IPS DF 6.9 (cell line): ENCODE measurements at regions not wholly inside any gene's neighbourhood (a gene's known extent, or its start where the extent isn't known, plus 50 kb on each side); places are given as distances from the start of the nearest gene placed in this dataset.

Source experiments
- DNase-seq: peaks from one replicate; pipeline ENCODE4 v3.0.0-alpha.2; 2013; ENCODE audit warnings: low read depth, low spot score
- H3K27ac ChIP-seq: one replicate; pipeline ENCODE4 v1.5.1; 2013; ENCODE audit warnings: low read length, control low read depth
- H3K27me3 ChIP-seq: 2 replicates; pipeline ENCODE4 v1.6.1; 2013; ENCODE audit warnings: mild to moderate bottlenecking, low read length; ENCODE audit not compliant: control insufficient read depth, insufficient read depth
- H3K36me3 ChIP-seq: 2 replicates; pipeline ENCODE4 v1.6.1; 2013; ENCODE audit warnings: low read length; ENCODE audit not compliant: control insufficient read depth, insufficient read depth
- H3K4me1 ChIP-seq: 2 replicates; pipeline ENCODE4 v1.6.1; 2013; ENCODE audit warnings: low read length; ENCODE audit not compliant: control insufficient read depth, insufficient read depth
- H3K4me3 ChIP-seq: 2 replicates; pipeline ENCODE4 v1.5.1; 2013; ENCODE audit warnings: mild to moderate bottlenecking, low read length
- H3K9me3 ChIP-seq: 2 replicates; pipeline ENCODE4 v1.6.1; 2013; ENCODE audit warnings: low read length, inconsistent platforms; ENCODE audit not compliant: control insufficient read depth, insufficient read depth
- WGBS: extraction: QIAGEN DNeasy Blood & Tissue Kit; methylation state at CpG from one replicate; pipeline ENCODE4 v1.1.7; 2013; ENCODE audit warnings: mixed read lengths, missing lambda C conversion rate; ENCODE audit not compliant: insufficient read length, insufficient coverage; 5-methylcytosine and 5-hydroxymethylcytosine counted together

- Histone ChIP-seq H3K9me3 (no peaks in the 10 kb centered on the region), H3K4me3 (no peak overlapping the region), H3K27me3 (no peaks in the 10 kb centered on the region), H3K27ac (no peak overlapping the region), H3K36me3 (no peaks in the 10 kb centered on the region), H3K4me1 (no peaks in the 10 kb centered on the region)
- DNase-seq: no peak
- WGBS: no CpG with 5 or more reads among the region's 4 CpGs
Observed at GRCh38 chr13:73989244-73989843, 144.9 kb downstream of the KLF12 start.

GRCh38 chr13:73988461-73988860 is 145.7 kb downstream of the KLF12 start:
- Histone ChIP-seq H3K9me3 (no peaks in the 10 kb centered on the region), H3K4me1 (no peaks in the 10 kb centered on the region), H3K27me3 (no peaks in the 10 kb centered on the region), H3K36me3 (no peaks in the 10 kb centered on the region), H3K27ac (no peak overlapping the region), H3K4me3 (no peak overlapping the region)
- DNase-seq: no peak
- no CpG with 5 or more reads among the region's 1 CpG for WGBS

- Histone ChIP-seq H3K4me3 (no peak overlapping the region), H3K9me3 (no peaks in the 10 kb centered on the region), H3K4me1 (no peaks in the 10 kb centered on the region), H3K27ac (no peak overlapping the region), H3K27me3 (no peaks in the 10 kb centered on the region), H3K36me3 (no peaks in the 10 kb centered on the region)
- no CpG with 5 or more reads among the region's 1 CpG for WGBS
- no peak for DNase-seq
Observed at GRCh38 chr13:73987618-73988017, 146.6 kb downstream of the KLF12 start.

GRCh38 chr13:73985783-73986182 is 148.4 kb downstream of the KLF12 start:
- WGBS: no CpG with 5 or more reads among the region's 3 CpGs
- Histone ChIP-seq H3K36me3 (no peaks in the 10 kb centered on the region), H3K27me3 (no peaks in the 10 kb centered on the region), H3K9me3 (no peaks in the 10 kb centered on the region), H3K4me1 (no peaks in the 10 kb centered on the region), H3K4me3 (no peak overlapping the region), H3K27ac (no peak overlapping the region)
- DNase-seq: no peak

GRCh38 chr13:73984949-73985691 is 149.1 kb downstream of the KLF12 start:
- Histone ChIP-seq H3K27me3 (no peaks in the 10 kb centered on the region), H3K27ac (no peak overlapping the region), H3K4me3 (no peak overlapping the region), H3K4me1 (no peaks in the 10 kb centered on the region), H3K9me3 (no peaks in the 10 kb centered on the region), H3K36me3 (no peaks in the 10 kb centered on the region)
- no CpG with 5 or more reads among the region's 11 CpGs for WGBS
- no peak for DNase-seq

- Histone ChIP-seq H3K4me3 (no peak overlapping the region), H3K9me3 (no peaks in the 10 kb centered on the region), H3K27me3 (no peaks in the 10 kb centered on the region), H3K36me3 (no peaks in the 10 kb centered on the region), H3K27ac (no peak overlapping the region), H3K4me1 (no peaks in the 10 kb centered on the region)
- no peak for DNase-seq
- WGBS: no CpG with 5 or more reads among the region's 11 CpGs
Observed at GRCh38 chr13:73984201-73984600, 150.0 kb downstream of the KLF12 start.

- no peak overlapping the region for H3K4me3 ChIP-seq
- DNase-seq: no peak
- no CpG with 5 or more reads among the region's 6 CpGs for WGBS
- H3K4me1 ChIP-seq: no peaks in the 10 kb centered on the region
- no peaks in the 10 kb centered on the region for H3K27me3 ChIP-seq
- no peak overlapping the region for H3K27ac ChIP-seq
- no peaks in the 10 kb centered on the region for H3K36me3 ChIP-seq
- no peaks in the 10 kb centered on the region for H3K9me3 ChIP-seq
Observed at GRCh38 chr13:73983109-73983508, 151.1 kb downstream of the KLF12 start.

GRCh38 chr13:73981595-73981994 is 152.6 kb downstream of the KLF12 start:
- no peaks in the 10 kb centered on the region for H3K36me3 ChIP-seq
- WGBS: no CpG with 5 or more reads among the region's 4 CpGs
- H3K27me3 ChIP-seq: no peaks in the 10 kb centered on the region
- H3K9me3 ChIP-seq: no peaks in the 10 kb centered on the region
- H3K4me1 ChIP-seq: no peaks in the 10 kb centered on the region
- DNase-seq: no peak
- no peak overlapping the region for H3K27ac ChIP-seq
- H3K4me3 ChIP-seq: no peak overlapping the region

- no peak overlapping the region for H3K27ac ChIP-seq
- no peak for DNase-seq
- WGBS: no CpG with 5 or more reads among the region's 4 CpGs
Observed at GRCh38 chr13:73975767-73976166, 158.4 kb downstream of the KLF12 start.

GRCh38 chr13:73974051-73974450 is 160.2 kb downstream of the KLF12 start:
- no CpG with 5 or more reads among the region's 2 CpGs for WGBS
- Histone ChIP-seq H3K9me3 (no peaks in the 10 kb centered on the region), H3K27ac (no peak overlapping the region), H3K27me3 (no peaks in the 10 kb centered on the region), H3K4me3 (no peak overlapping the region), H3K4me1 (peaks cover 2% of the 10 kb centered on the region; the same call in 1 of the 2 replicates), H3K36me3 (no peaks in the 10 kb centered on the region)
- no peak for DNase-seq

More at GRCh38 chr13:73975767-73976166, 158.4 kb downstream of the KLF12 start:
- no peaks in the 10 kb centered on the region for H3K9me3 ChIP-seq
- peaks cover 2% of the 10 kb centered on the region; the same call in 1 of the 2 replicates for H3K4me1 ChIP-seq
- H3K27me3 ChIP-seq: no peaks in the 10 kb centered on the region
- no peak overlapping the region for H3K4me3 ChIP-seq
- no peaks in the 10 kb centered on the region for H3K36me3 ChIP-seq

GRCh38 chr13:73973156-73973555 is 161.0 kb downstream of the KLF12 start:
- Histone ChIP-seq H3K4me3 (no peak overlapping the region), H3K36me3 (no peaks in the 10 kb centered on the region), H3K27me3 (no peaks in the 10 kb centered on the region), H3K9me3 (no peaks in the 10 kb centered on the region), H3K4me1 (peaks cover 2% of the 10 kb centered on the region; the same call in 1 of the 2 replicates), H3K27ac (no peak overlapping the region)
- no CpG with 5 or more reads among the region's 2 CpGs for WGBS
- DNase-seq: no peak
